Activated CD4-positive, CD25-positive, alpha-beta regulatory T cell treated with anti-CD3 and anti-CD28 coated beads, Interleukin-2, amount 50 U/mL, for 24 hours (primary cell): ENCODE measurements at regions not wholly inside any gene's neighbourhood (a gene's known extent, or its start where the extent isn't known, plus 50 kb on each side); places are given as distances from the start of the nearest gene placed in this dataset.

ENCODE experiments used
- ATAC-seq, 2 donors: fragments of 150-1000 bp; cut with Tn5 transposase; one replicate each; pipeline ENCODE4 v1.10.0; 2021; ENCODE audit warnings: mild to moderate bottlenecking in 1 of 2, moderate library complexity in 1 of 2

DNA sequence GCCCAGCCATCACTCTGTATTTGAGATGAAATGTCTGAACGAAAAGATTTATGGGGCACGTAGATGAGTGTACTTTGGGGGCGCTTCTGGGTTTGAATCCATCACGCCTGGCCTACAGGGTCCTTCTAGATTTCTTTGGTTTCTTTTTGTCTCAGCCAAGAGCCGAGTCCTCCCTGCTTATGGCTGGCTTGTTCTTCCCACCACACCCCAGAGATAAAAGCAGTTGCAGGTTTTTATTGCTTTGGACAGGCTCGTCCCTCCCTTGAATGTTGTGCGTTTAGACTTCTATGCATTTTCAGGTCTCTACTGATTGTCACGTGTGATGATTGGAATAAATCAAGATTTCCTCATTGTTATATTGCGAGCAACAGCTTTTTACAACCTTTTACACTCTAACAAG is 104.8 kb upstream of the CHRNA7 start:
- no peak for ATAC-seq

DNA sequence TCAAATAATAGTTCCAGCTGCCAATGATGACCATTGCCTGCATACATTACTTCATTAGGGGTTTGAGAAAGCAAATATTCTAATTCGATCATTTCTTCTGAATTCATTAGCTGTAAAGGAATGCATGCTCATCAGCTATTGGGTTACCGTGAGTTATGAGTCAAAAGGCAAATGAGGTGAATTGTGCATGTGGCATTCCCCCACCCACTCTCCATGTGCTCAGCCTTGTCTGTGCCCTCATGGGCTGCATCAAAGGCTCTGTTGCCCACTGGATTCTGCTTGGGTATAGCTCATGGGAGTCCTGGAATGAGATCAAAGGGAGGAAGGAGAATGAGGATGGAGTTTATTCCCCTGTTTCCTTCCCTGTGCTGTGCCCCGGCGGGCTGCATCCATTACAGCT is 99.3 kb upstream of the CHRNA7 start:
- peak; percentile 78 to 83 for ATAC-seq

DNA sequence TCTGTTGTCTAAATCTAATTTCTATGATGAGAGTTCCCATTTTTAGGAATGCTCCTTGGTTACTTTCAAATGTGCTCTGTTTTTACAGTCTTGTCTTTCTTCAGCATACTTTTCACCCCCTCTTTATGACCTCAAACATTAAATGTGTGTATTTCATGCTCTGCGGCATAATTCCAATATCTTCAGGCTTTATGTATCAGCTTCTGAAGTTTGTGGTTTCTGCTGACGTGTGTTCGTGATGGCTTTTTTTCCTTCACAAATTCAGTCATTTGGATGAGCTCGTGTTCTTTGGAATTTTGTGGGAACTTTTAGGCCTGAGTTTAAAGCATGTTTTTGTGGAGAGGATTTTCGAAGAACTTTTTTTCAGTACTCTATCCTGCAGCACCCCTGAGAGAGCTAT is 97.7 kb upstream of the CHRNA7 start:
- ATAC-seq, result no peak

DNA sequence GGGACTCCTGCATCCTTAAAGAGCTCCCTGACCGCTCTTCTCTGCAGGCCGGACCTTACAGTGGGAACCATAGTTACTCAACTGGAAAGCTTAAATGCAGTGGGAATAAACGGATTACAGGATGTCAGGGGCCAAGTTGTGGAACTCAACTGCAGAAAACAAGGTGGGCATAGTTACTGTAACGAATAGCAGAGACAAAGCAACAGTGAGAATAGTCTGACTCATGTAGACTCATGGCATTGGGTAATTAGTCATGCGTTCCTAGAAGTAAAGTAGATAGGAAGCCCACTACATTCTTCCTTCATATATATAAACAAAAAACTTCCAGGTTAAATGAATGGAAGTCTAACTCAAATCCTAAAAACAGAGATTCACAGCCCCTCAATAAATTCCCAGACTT is 95.5 kb upstream of the CHRNA7 start:
- ATAC-seq, result peak in 1 of 2 donors; percentile 27

DNA sequence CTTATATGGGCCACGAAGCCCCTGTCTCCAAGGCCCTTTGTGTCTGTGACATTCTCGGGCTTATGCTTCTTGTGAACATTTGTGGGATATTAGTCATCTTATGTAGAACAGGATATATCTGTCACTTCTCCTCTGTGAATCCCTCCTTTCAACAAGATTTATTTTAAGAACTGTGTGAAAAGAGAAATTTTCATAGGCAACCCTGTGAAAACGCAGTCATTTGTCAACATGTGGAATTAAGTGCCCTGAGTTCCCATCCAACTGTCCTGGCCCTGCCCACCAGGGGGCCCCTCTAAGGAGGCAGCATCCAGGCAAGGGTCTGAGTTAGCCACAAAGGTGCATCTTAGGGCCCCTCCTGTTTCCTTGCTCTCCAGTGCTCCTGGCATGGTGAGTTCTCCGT is 76.8 kb upstream of the CHRNA7 start:
- no peak for ATAC-seq

DNA sequence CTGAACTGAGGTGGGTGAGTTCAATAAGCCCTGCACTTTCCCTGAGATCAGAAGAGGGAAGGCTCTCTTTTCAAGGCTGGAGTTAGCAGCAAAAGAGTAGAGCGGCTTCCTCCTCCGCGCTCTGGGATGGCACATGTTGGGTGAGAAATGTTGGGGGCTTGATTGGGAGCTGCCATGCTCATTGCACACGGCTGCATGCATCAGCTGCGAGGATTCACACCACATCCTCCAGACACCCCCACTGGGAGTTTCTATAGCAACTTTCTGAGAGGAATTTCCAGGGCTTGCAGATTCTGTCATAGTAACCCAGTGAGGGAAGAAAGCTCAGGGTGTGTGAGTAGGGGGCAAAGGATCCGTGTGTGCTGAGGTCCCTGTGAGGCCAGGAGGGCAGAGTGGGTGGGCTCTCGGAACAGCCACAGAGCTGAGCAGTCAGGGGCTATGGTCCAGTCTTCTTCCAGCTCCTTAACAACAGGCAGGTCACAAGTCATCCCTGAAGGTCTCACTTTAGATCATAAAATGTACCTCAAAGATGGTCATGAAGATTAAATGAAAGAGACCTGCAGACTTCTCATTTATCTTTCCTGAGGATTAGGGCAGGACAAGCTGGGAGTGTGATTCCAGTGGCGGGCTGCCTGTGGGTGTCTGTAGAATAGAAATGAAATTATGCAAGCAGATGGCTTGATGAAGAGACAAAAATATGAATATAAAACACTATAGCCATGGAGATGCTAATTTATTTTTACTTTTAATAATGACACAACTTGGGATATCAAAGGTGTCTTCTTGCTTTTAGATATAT is 75.7 kb upstream of the CHRNA7 start:
- ATAC-seq, result no peak

DNA sequence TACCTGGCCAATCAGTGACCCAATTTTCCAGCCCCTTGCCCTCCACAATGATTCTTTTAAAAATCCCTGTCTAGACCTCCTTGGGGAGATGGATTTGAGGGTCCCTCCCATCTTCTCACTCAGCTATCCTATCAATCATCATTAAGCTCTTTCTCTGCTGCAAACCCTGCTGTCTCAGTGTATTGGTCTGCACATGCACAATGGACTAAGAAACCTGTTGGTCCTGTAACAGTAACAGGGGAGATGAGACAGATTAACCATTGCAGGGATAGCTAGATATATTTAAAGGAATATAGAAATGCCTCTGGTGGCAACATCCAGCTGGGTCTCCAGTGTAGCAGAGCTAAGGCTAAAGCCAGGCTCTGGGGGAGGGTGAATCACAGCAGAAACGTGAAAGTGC is 74.6 kb upstream of the CHRNA7 start:
- no peak for ATAC-seq

DNA sequence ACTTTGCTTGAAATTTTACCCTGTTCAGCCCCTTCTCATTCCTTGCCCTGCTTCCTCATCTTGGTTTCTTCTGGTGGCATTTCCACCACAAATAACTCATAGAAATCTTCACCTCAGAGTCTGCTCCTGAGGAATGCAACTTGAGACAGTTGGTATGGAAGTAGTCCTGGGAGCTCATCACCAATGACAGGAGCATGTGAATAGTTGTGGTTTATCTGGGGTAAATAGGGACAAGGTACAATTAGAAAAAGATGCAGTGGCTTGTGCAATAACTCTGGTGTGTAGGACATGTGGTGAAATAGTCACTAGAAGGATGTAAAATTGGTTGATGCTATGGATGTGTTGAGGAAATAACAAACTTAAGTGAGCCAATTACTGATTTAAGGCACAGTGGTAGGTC is 72.7 kb upstream of the CHRNA7 start:
- no peak for ATAC-seq

DNA sequence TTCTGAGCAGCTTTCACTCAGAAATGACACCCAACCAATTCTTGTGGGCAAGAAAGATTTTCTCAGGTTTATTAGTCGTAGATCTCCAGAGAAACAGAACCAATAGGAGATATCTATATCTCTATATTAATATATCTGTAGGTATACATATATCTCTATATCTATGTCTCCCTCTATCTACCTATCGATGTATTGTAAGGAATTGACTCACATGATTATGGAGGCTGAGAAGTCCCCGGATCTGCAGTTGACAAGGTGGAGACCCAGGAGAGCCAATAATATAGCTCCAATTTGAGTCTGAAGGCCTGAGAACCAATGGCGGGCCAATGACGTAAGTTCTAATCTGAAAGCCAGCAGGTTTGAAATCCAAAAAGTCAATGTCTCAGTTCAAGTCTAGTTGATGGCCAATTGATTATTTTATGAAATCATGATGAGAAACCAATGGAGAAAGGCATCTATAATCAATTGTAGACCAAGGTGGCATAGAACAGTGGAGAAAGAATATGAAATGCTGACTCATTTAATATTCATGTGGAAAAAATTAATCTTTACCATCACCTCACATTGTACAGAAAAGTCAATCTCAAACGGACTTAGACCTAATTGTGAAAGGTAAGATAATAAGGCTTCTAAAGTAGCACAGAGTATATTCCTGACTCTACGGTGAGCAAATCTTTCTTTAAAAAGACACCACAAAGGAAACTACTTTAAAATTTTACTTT is 65.6 kb upstream of the CHRNA7 start:
- no peak for ATAC-seq

DNA sequence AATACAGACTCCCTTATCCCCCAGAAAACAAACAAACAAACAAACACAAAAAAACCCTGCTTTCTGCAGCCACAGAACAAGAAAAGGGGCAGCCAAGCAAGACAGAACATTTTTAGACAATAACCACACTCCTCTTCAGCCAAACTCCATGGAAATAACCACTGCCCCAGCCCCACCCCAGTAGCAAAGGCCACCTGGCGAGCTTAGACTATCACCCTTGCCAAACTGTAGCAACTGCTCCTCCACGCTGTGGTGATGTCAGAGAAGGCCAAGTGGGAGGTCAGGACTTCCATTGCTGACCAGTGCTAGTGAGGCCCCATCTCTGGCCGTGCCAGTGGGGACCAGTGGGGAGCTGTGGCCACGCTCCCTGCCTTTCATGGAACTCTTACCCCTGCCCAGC is 60.3 kb upstream of the CHRNA7 start:
- no peak for ATAC-seq

DNA sequence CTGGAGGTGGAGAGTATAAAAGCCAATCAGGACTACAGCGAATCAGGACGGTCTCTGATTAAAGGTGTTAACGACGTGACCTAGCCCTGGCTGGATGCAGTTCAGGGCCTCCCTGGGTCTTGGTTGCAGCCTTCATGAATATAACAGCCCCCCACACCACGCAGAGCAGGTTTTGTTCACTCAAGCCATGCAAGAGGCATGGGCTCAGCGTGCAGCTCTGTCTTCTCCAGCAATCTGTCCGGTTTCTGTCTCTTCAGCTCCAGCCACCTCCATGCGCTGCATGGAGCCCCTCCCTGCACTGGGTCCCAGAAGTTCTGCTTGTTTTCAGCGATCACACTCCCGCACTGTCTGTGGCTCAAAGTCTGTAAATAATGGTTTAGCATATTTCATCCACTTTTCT is 57.1 kb upstream of the CHRNA7 start:
- no peak for ATAC-seq

DNA sequence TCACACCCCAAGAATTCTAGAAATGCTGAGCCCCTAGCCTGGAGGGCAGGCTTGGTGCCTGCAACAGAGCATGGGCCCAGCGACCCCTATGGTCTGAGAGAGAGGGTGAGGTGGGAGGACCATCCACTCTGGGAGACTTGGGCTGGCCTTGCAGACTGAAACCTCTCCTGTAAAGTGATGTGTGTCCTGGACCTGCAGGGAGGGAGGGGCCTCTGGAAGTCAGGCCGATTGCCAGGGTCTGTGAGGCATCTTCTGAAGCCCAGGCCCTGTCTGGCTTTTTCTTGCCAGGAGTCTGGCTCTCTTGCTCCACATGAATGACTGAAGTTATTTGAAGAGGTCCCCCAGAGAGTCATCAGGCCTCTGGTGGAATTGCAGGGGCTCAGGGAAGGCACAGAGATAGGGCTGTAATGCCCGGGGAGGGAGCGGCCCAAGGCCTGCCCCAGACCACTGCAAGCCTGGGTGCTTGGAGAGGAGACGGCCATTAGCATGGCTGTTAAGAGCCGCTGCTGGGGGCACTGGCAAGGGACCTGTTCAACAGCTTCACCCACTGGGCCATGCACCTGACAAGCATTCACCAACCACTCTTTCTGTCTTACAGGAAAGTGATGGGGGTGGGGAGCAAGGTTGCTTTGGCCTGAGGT is 56.0 kb upstream of the CHRNA7 start:
- ATAC-seq, result no peak

DNA sequence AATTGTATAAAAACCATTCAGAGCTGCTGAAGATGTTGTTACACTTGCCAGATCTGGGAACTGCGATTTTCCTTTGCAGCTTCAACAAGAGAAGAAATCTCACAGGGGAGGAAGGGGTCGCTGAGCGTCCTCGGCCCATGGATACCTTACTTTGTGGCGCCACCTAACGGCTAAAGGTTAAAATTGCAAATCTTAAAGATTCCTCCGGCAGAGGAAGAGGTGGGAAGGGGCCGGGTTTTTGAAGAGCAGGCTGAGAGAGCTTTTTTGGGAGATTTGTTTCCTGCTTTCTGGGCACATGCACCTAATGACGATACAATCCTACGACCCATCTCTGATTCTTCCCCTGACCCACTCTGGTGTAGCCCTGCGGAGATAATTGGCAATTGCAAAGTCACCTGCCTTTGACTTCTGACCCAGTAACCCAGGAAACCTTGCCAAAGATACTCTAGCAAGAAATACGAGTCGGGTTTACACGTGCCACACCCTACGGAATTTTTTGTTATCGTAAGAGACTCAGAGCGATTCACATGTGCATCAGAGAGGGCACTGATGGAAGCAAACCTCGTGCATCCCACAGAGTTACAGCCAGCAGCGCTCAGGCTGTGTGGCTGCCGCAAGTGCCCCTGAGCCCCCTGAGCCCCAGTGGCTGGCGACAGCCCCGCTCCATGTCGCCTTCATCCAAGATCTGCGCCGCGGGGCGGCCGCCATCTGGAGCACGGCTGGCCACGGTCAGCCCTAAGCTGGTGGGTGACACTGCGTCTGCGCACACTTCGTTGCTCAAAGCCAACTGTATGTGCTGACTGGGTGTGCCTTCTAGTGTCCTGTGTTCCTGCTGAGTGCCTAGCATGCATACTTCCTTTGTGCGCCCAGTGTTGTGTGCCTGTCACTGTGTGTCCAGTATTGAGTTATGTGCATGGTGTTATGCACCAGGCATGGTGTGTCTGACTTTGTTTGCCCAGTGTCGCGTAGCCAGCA is 55.2 kb upstream of the CHRNA7 start:
- ATAC-seq, result no peak

DNA sequence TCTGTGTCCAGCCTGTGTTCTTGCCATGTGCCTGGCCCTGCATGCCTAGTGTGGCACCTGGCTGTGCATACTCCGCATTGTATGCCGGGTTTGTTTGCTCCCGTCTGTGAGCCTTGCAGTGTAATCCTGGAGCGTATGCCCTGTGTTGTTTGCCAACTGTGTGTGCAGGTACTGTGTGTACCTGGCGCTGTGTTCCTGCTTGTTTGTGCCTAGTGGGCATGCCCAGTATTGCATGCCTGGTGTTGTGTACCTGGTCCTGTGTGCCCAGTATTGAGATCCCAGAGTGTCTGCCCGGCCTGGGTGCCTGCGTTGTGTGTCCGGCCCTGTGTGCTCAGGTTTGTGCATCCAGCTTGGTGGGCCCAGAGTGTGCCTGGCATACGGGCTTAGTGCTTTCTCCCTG is 54.5 kb upstream of the CHRNA7 start:
- no peak for ATAC-seq

DNA sequence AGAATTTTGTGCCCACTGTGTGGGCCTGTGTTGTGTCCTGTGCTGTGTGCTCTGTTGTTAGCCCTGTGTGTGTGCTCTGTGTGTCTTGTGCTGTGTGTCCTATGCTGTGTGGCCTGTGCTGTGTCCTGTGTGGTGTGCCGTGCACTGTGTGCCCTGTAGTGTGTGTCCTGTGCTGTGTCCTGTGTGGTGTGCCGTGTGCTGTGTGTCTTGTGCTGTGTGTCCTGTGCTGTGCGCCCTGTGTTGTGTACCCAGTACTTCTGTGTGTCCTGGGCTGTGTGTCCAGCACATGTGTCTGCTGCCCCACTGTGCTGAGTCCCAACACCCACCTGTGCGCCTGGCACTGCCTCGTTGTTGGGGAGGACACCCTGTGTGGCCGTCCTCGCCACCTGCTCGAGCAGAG is 53.2 kb upstream of the CHRNA7 start:
- no peak for ATAC-seq

DNA sequence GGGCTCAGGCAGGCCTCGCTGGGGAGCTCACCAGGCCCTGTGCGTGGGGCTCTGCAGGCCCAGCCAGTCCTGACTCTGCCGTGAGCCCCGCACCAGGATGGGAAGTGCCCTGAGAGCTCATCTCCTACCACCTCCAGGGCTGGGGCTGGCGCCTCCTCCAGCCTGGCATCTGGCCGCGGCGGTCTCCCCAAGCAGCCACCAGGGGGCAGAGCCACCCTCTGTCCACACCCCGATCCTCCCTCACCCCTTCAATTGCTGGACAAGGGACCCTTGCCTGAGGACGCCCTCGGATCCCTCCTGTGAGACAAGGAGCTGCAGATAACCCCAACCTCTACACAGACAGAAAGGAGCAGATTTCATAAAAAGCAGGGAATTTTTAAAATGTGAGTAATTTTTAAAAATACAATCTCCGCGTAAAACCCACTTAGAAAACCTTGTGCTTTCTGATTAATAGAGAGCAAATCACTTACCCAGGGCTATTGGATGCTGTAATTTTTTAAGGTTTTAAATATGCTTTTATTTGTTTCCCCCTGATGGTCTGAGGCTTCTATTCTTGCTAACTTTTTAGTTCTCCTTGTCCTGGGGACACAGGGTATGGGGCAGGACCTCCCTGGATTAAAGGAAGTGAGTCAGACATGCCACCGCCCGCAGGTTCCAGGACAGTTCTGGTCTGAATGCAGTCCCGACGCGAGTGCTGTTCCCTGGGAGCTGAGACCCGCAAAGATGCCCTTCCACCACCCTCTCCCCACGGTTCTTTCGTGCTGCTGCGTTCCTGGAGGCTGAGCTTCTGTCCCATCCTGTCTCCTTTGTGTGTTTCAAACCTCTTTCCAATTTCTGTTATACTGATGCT is 52.3 kb upstream of the CHRNA7 start:
- ATAC-seq, result peak; percentile 58
